ENCODE measurements at regions not wholly inside any gene's neighbourhood (a gene's known extent, or its start where the extent isn't known, plus 50 kb on each side); places are given as distances from the start of the nearest gene placed in this dataset.

DNA sequence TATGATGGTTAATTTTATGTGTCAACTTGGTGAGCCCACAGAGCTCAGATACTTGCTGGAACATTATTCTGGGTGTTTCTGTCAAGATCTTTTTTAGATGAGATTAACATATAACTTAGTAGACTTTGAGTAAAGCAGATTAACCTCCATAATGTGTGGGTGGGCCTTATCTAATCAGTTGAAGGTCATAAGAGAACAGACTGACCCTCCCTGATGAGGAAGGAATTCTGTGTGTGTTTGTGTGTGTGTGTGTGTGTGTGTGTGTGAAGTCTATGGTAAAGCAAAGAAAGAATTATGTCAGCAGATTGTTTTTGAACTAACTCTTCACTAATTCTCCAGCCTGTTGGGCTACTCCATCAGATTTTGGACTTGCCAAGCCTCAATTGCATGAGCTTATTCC lies 232.2 kb upstream of the MEX3C start:
- Histone ChIP-seq H3K4me1 (ENCODE audit: control insufficient read depth, extremely low read depth, insufficient read depth, low read length) (no peaks in the 10 kb centered on the region), H3K4me3 (replicated peaks in 1 of 4; ENCODE audit: control extremely low read depth in 1 of 4, insufficient read depth in 1 of 4, low read depth in 3 of 4, low read length in 4 of 4) (no peak overlapping the region), H3K79me2 (ENCODE audit: control insufficient read depth, insufficient read depth, low read length) (no peaks in the 10 kb centered on the region), H3K4me2 (ENCODE audit: extremely low read depth, insufficient read depth, low read length) (no peak overlapping the region), H3K9me3 (ENCODE audit: control insufficient read depth, insufficient read depth, low read depth, low read length) (no peaks in the 10 kb centered on the region), H2AFZ (ENCODE audit: low read length) (no peak overlapping the region), H4K20me1 (ENCODE audit: control insufficient read depth, extremely low read depth, insufficient read depth, low read length) (no peaks in the 10 kb centered on the region), H3K27ac (ENCODE audit: insufficient read depth, low read length) (no peak overlapping the region), H3K27me3 (ENCODE audit: control insufficient read depth, insufficient read depth, low read length) (no peaks in the 10 kb centered on the region), H3K9ac (ENCODE audit: insufficient read depth, low read length) (no peak overlapping the region), H3K36me3 (ENCODE audit: control insufficient read depth, insufficient read depth, low read length) (no peaks in the 10 kb centered on the region)
- no peak for DNase-seq (ENCODE audit: low read depth in 2 of 2)
- TF ChIP-seq, protein P1, sequence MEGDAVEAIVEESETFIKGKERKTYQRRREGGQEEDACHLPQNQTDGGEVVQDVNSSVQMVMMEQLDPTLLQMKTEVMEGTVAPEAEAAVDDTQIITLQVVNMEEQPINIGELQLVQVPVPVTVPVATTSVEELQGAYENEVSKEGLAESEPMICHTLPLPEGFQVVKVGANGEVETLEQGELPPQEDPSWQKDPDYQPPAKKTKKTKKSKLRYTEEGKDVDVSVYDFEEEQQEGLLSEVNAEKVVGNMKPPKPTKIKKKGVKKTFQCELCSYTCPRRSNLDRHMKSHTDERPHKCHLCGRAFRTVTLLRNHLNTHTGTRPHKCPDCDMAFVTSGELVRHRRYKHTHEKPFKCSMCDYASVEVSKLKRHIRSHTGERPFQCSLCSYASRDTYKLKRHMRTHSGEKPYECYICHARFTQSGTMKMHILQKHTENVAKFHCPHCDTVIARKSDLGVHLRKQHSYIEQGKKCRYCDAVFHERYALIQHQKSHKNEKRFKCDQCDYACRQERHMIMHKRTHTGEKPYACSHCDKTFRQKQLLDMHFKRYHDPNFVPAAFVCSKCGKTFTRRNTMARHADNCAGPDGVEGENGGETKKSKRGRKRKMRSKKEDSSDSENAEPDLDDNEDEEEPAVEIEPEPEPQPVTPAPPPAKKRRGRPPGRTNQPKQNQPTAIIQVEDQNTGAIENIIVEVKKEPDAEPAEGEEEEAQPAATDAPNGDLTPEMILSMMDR (conservative IDR thresholded peaks at IDR 0.05 in 1 of 2, IDR thresholded peaks at IDR 0.05 in 1 of 2; ENCODE audit: low read depth in 1 of 2, low read length in 2 of 2): no peak
- no peak for TF ChIP-seq EZH2 (IDR thresholded peaks at IDR 0.05; ENCODE audit: low read length, missing control alignments)

DNA sequence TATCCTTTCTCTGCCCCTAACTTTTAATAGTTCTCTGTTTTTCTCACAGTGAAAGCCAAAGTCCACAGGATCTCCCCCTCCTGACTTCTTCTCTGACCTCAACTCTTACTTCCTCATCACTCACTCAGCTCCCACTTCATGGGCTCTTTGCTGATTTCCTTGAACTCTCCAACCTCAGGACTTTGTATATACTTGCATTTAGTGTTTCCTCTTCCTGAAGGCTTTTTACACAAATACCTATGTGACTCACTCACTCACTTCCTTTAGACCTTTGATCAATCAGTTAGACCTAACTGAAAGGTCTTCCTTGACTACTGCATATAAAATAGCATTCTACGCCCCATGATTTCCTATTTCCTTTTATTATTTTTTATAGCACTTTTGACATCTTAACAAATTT lies 233.1 kb upstream of the MEX3C start:
- TF ChIP-seq EZH2 (IDR thresholded peaks at IDR 0.05; ENCODE audit: low read length, missing control alignments): no peak
- TF ChIP-seq, protein P1 (conservative IDR thresholded peaks at IDR 0.05 in 1 of 2, IDR thresholded peaks at IDR 0.05 in 1 of 2; ENCODE audit: low read depth in 1 of 2, low read length in 2 of 2): no peak
- Histone ChIP-seq H3K9me3 (ENCODE audit: control insufficient read depth, insufficient read depth, low read depth, low read length) (no peaks in the 10 kb centered on the region), H3K79me2 (ENCODE audit: control insufficient read depth, insufficient read depth, low read length) (no peaks in the 10 kb centered on the region), H3K4me3 (replicated peaks in 1 of 4; ENCODE audit: control extremely low read depth in 1 of 4, insufficient read depth in 1 of 4, low read depth in 3 of 4, low read length in 4 of 4) (no peak overlapping the region), H3K27me3 (ENCODE audit: control insufficient read depth, insufficient read depth, low read length) (no peaks in the 10 kb centered on the region), H3K36me3 (ENCODE audit: control insufficient read depth, insufficient read depth, low read length) (no peaks in the 10 kb centered on the region), H3K4me1 (ENCODE audit: control insufficient read depth, extremely low read depth, insufficient read depth, low read length) (no peaks in the 10 kb centered on the region), H3K9ac (ENCODE audit: insufficient read depth, low read length) (no peak overlapping the region), H3K27ac (ENCODE audit: insufficient read depth, low read length) (no peak overlapping the region), H2AFZ (ENCODE audit: low read length) (no peak overlapping the region), H4K20me1 (ENCODE audit: control insufficient read depth, extremely low read depth, insufficient read depth, low read length) (no peaks in the 10 kb centered on the region), H3K4me2 (ENCODE audit: extremely low read depth, insufficient read depth, low read length) (no peak overlapping the region)
- DNase-seq (ENCODE audit: low read depth in 2 of 2): no peak

DNA sequence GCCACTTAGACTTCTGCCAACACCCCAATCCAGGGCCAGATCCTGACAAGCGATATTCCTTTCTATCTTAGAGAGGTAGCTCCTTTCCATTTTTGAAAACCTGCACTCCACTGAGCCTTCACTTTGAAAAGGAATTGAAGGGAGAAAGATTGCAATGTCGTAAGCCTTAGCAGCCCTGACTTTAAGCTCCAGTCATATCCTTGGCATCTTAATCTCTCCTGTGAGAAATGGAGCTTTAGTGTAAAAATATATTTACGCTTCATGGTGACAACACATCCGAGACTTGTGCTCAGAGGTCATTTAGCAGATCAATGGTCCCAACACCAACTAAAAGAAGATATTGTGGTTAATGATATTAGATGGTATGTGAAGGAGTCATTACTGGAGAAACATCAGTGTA lies 235.8 kb upstream of the MEX3C start:
- no peak for DNase-seq (ENCODE audit: low read depth in 2 of 2)
- H3K79me2 ChIP-seq (ENCODE audit: control insufficient read depth, insufficient read depth, low read length): no peaks in the 10 kb centered on the region
- H3K4me3 ChIP-seq (replicated peaks in 1 of 4; ENCODE audit: control extremely low read depth in 1 of 4, insufficient read depth in 1 of 4, low read depth in 3 of 4, low read length in 4 of 4): no peak overlapping the region
- no peaks in the 10 kb centered on the region for H4K20me1 ChIP-seq (ENCODE audit: control insufficient read depth, extremely low read depth, insufficient read depth, low read length)
- H3K36me3 ChIP-seq (ENCODE audit: control insufficient read depth, insufficient read depth, low read length): no peaks in the 10 kb centered on the region
- no peaks in the 10 kb centered on the region for H3K9me3 ChIP-seq (ENCODE audit: control insufficient read depth, insufficient read depth, low read depth, low read length)
- no peaks in the 10 kb centered on the region for H3K4me1 ChIP-seq (ENCODE audit: control insufficient read depth, extremely low read depth, insufficient read depth, low read length)
- no peak for TF ChIP-seq EZH2 (IDR thresholded peaks at IDR 0.05; ENCODE audit: low read length, missing control alignments)
- TF ChIP-seq, protein P1 (conservative IDR thresholded peaks at IDR 0.05 in 1 of 2, IDR thresholded peaks at IDR 0.05 in 1 of 2; ENCODE audit: low read depth in 1 of 2, low read length in 2 of 2): no peak
- H3K27me3 ChIP-seq (ENCODE audit: control insufficient read depth, insufficient read depth, low read length): no peaks in the 10 kb centered on the region
- no peak overlapping the region for H2AFZ ChIP-seq (ENCODE audit: low read length)
- H3K27ac ChIP-seq (ENCODE audit: insufficient read depth, low read length): no peak overlapping the region
- no peak overlapping the region for H3K9ac ChIP-seq (ENCODE audit: insufficient read depth, low read length)
- H3K4me2 ChIP-seq (ENCODE audit: extremely low read depth, insufficient read depth, low read length): no peak overlapping the region

Data from fibroblast of lung (primary cell).